Heart left ventricle (tissue), 13 donors: ENCODE measurements at regions not wholly inside any gene's neighbourhood (a gene's known extent, or its start where the extent isn't known, plus 50 kb on each side); places are given as distances from the start of the nearest gene placed in this dataset.

ENCODE experiments used
- CTCF ChIP-seq, 12 donors: fragments of 200-600 bp; sonication (generic) in 4 of 12; IDR thresholded peaks; one replicate each; pipeline versions ENCODE4 v1.5.0 to v1.8.0; 2018 to 2022; ENCODE audit warnings: antibody characterized with exemption in 12 of 12, mild to moderate bottlenecking in 5 of 12
- POLR2A ChIP-seq, 2 donors: fragments of 450-650 bp; IDR thresholded peaks; one replicate each; pipeline ENCODE4 v1.6.1; 2017; ENCODE audit warnings: antibody characterized with exemption in 2 of 2, mild to moderate bottlenecking in 2 of 2, moderate library complexity in 2 of 2
- donor health status: ischemic (EF 13 %, LVEDD 7.1; RV severe dilation, severe dysfunction).
- donor health status: DM: no; HTN: yes; CAD: no.
- donor health status: DM: no; HTN: no; CAD: no.
- donor health status: ischemic (EF 25% LVEDD 6.9; RV normal size, moderate dysfunction).
- donor health status: ischemic (EF 25% LVEDD 5.7; RV mildly dilated, moderate dysfunction).
- donor health status: ischemic (EF 35%, LVEDD 5.7; RV mildly dilated, moderate dysfunction).
- donor health status: nonischemic (EF 11% LVEDD 7.7; RV severe dilation, severe dysfunction).
- donor health status: DM: yes; HTN: yes; CAD: no.
- donor health status: PGD.
- donor health status: ischemic (EF 29% LVEDD 5.4; RV normal size, mild dysfunction).
- donor health status: nonischemic (EF 23%, LVEDD 6.1; RV moderate dilation, normal function).

- TF ChIP-seq CTCF (IDR thresholded peaks at IDR 0.05), result no peak
- TF ChIP-seq POLR2A (IDR thresholded peaks at IDR 0.05), result no peak
Measured at GRCh38 chr6:105901583-105901982, 184.6 kb upstream of the PRDM1 start.
